ENCODE measurements at regions not wholly inside any gene's neighbourhood (a gene's known extent, or its start where the extent isn't known, plus 50 kb on each side); places are given as distances from the start of the nearest gene placed in this dataset.

GRCh38 chr1:182309631-182310351 lies 81.8 kb downstream of the GLUL start:
- TF ChIP-seq CTCF (IDR thresholded peaks at IDR 0.05; ENCODE audit: insufficient read depth, low read length), result no peak
- TF ChIP-seq POLR2AphosphoS5 (IDR thresholded peaks at IDR 0.05; ENCODE audit: low read depth), result no peak
